ENCODE measurements at regions not wholly inside any gene's neighbourhood (a gene's known extent, or its start where the extent isn't known, plus 50 kb on each side); places are given as distances from the start of the nearest gene placed in this dataset.

GRCh38 chr21:36232641-36233040 lies 76.0 kb downstream of the DOP1B start:
- peak in 1 of 2 experiments; percentile 72 for DNase-seq (ENCODE audit: low read depth in 1 of 2, low spot score in 1 of 2)
- in situ Hi-C loops (cut with HindIII; ENCODE audit: low pct_unique_long_range_greater_than_20kb, low sequenced_read_pairs) = no loop called here

GRCh38 chr21:36235058-36235582 lies 78.5 kb downstream of the DOP1B start:
- TF ChIP-seq JUND (IDR thresholded peaks at IDR 0.05; ENCODE audit: low read depth) = no peak
- in situ Hi-C loops (cut with HindIII; ENCODE audit: low pct_unique_long_range_greater_than_20kb, low sequenced_read_pairs) = no loop called here
- peak in 1 of 2 experiments; percentile 38 for DNase-seq (ENCODE audit: low read depth in 1 of 2, low spot score in 1 of 2)

More at GRCh38 chr21:36232641-36233040, 76.0 kb downstream of the DOP1B start:
- TF ChIP-seq JUND (IDR thresholded peaks at IDR 0.05; ENCODE audit: low read depth) = no peak

- no peak for TF ChIP-seq JUND (IDR thresholded peaks at IDR 0.05; ENCODE audit: low read depth)
- in situ Hi-C loops (cut with HindIII; ENCODE audit: low pct_unique_long_range_greater_than_20kb, low sequenced_read_pairs) = no loop called here
- no peak for DNase-seq (ENCODE audit: low read depth in 1 of 2, low spot score in 1 of 2)
These were observed 79.6 kb downstream of the DOP1B start for GRCh38 chr21:36236052-36236730.

- in situ Hi-C loops (cut with HindIII; ENCODE audit: low pct_unique_long_range_greater_than_20kb, low sequenced_read_pairs) = no loop called here
These were observed 80.8 kb downstream of the DOP1B start for GRCh38 chr21:36237441-36237840.

GRCh38 chr21:36239585-36239984 lies 80.4 kb upstream of the MORC3 start:
- no peak for TF ChIP-seq JUND (IDR thresholded peaks at IDR 0.05; ENCODE audit: low read depth)

More at GRCh38 chr21:36237441-36237840, 80.8 kb downstream of the DOP1B start:
- no peak for DNase-seq (ENCODE audit: low read depth in 1 of 2, low spot score in 1 of 2)
- no peak for TF ChIP-seq JUND (IDR thresholded peaks at IDR 0.05; ENCODE audit: low read depth)

GRCh38 chr21:36241717-36242116 lies 78.3 kb upstream of the MORC3 start:
- DNase-seq (ENCODE audit: low read depth in 1 of 2, low spot score in 1 of 2) = no peak
- no peak for TF ChIP-seq JUND (IDR thresholded peaks at IDR 0.05; ENCODE audit: low read depth)
- in situ Hi-C loops (cut with HindIII; ENCODE audit: low pct_unique_long_range_greater_than_20kb, low sequenced_read_pairs) = no loop called here

More at GRCh38 chr21:36239585-36239984, 80.4 kb upstream of the MORC3 start:
- no peak for DNase-seq (ENCODE audit: low read depth in 1 of 2, low spot score in 1 of 2)
- in situ Hi-C loops (cut with HindIII; ENCODE audit: low pct_unique_long_range_greater_than_20kb, low sequenced_read_pairs) = no loop called here

- in situ Hi-C loops (cut with HindIII; ENCODE audit: low pct_unique_long_range_greater_than_20kb, low sequenced_read_pairs) = no loop called here
- no peak for TF ChIP-seq JUND (IDR thresholded peaks at IDR 0.05; ENCODE audit: low read depth)
- DNase-seq (ENCODE audit: low read depth in 1 of 2, low spot score in 1 of 2) = no peak
These were observed 74.9 kb upstream of the MORC3 start for GRCh38 chr21:36245115-36245514.

GRCh38 chr21:36245649-36246048 lies 74.3 kb upstream of the MORC3 start:
- in situ Hi-C loops (cut with HindIII; ENCODE audit: low pct_unique_long_range_greater_than_20kb, low sequenced_read_pairs) = no loop called here
- no peak for DNase-seq (ENCODE audit: low read depth in 1 of 2, low spot score in 1 of 2)
- no peak for TF ChIP-seq JUND (IDR thresholded peaks at IDR 0.05; ENCODE audit: low read depth)

GRCh38 chr21:36246080-36246631 lies 73.8 kb upstream of the MORC3 start:
- TF ChIP-seq JUND (IDR thresholded peaks at IDR 0.05; ENCODE audit: low read depth) = no peak
- DNase-seq (ENCODE audit: low read depth in 1 of 2, low spot score in 1 of 2) = peak in 1 of 2 experiments; percentile 52
- in situ Hi-C loops (cut with HindIII; ENCODE audit: low pct_unique_long_range_greater_than_20kb, low sequenced_read_pairs) = no loop called here

- in situ Hi-C loops (cut with HindIII; ENCODE audit: low pct_unique_long_range_greater_than_20kb, low sequenced_read_pairs) = no loop called here
- DNase-seq (ENCODE audit: low read depth in 1 of 2, low spot score in 1 of 2) = no peak
- no peak for TF ChIP-seq JUND (IDR thresholded peaks at IDR 0.05; ENCODE audit: low read depth)
These were observed 72.5 kb upstream of the MORC3 start for GRCh38 chr21:36247316-36248010.

GRCh38 chr21:36249576-36250422 lies 70.2 kb upstream of the MORC3 start:
- no peak for TF ChIP-seq JUND (IDR thresholded peaks at IDR 0.05; ENCODE audit: low read depth)
- in situ Hi-C loops (cut with HindIII; ENCODE audit: low pct_unique_long_range_greater_than_20kb, low sequenced_read_pairs) = no loop called here

GRCh38 chr21:36250423-36251075 lies 69.4 kb upstream of the MORC3 start:
- DNase-seq (ENCODE audit: low read depth in 1 of 2, low spot score in 1 of 2) = no peak
- TF ChIP-seq JUND (IDR thresholded peaks at IDR 0.05; ENCODE audit: low read depth) = no peak
- in situ Hi-C loops (cut with HindIII; ENCODE audit: low pct_unique_long_range_greater_than_20kb, low sequenced_read_pairs) = no loop called here

More at GRCh38 chr21:36249576-36250422, 70.2 kb upstream of the MORC3 start:
- no peak for DNase-seq (ENCODE audit: low read depth in 1 of 2, low spot score in 1 of 2)

Data from T47D (cell line).